ENCODE measurements at regions not wholly inside any gene's neighbourhood (a gene's known extent, or its start where the extent isn't known, plus 50 kb on each side); places are given as distances from the start of the nearest gene placed in this dataset.

GRCh38 chr20:58135441-58136148 lies 92.9 kb downstream of the ANKRD60 start:
- TF ChIP-seq CTCF (IDR thresholded peaks at IDR 0.05; ENCODE audit: partially characterized antibody, unreplicated experiment) = no peak
- no peaks in the 10 kb centered on the region for H3K36me3 Mint-ChIP-seq (ENCODE audit: unreplicated experiment)
- no peak for DNase-seq
- peaks cover 17% of the 10 kb centered on the region for H3K4me1 Mint-ChIP-seq (ENCODE audit: low read depth, unreplicated experiment)
- no peak overlapping the region for H3K27ac Mint-ChIP-seq (ENCODE audit: unreplicated experiment)
- no peaks in the 10 kb centered on the region for H3K9me3 Mint-ChIP-seq (ENCODE audit: unreplicated experiment)
- H3K4me3 Mint-ChIP-seq (ENCODE audit: unreplicated experiment) = no peak overlapping the region
- peaks cover 7% of the 10 kb centered on the region for H3K27me3 Mint-ChIP-seq (ENCODE audit: unreplicated experiment)

- Mint-ChIP-seq H3K36me3 (ENCODE audit: unreplicated experiment) (no peaks in the 10 kb centered on the region), H3K4me3 (ENCODE audit: unreplicated experiment) (no peak overlapping the region), H3K9me3 (ENCODE audit: unreplicated experiment) (no peaks in the 10 kb centered on the region), H3K27ac (ENCODE audit: unreplicated experiment) (no peak overlapping the region), H3K4me1 (ENCODE audit: low read depth, unreplicated experiment) (peaks cover 25% of the 10 kb centered on the region), H3K27me3 (ENCODE audit: unreplicated experiment) (peaks cover 8% of the 10 kb centered on the region)
- no peak for TF ChIP-seq CTCF (IDR thresholded peaks at IDR 0.05; ENCODE audit: partially characterized antibody, unreplicated experiment)
- no peak for DNase-seq
Observed at GRCh38 chr20:58133020-58133808, 95.2 kb downstream of the ANKRD60 start.

GRCh38 chr20:58131551-58132142 lies 96.8 kb downstream of the ANKRD60 start:
- peak overlapping the region; percentile 86 for H3K27ac Mint-ChIP-seq (ENCODE audit: unreplicated experiment)
- H3K4me3 Mint-ChIP-seq (ENCODE audit: unreplicated experiment) = peak overlapping the region; percentile 74

GRCh38 chr20:58131151-58131550 lies 97.3 kb downstream of the ANKRD60 start:
- Mint-ChIP-seq H3K36me3 (ENCODE audit: unreplicated experiment) (peaks cover 10% of the 10 kb centered on the region), H3K4me3 (ENCODE audit: unreplicated experiment) (peak overlapping the region; percentile 74), H3K4me1 (ENCODE audit: low read depth, unreplicated experiment) (peaks cover 25% of the 10 kb centered on the region), H3K9me3 (ENCODE audit: unreplicated experiment) (peaks cover 2% of the 10 kb centered on the region), H3K27ac (ENCODE audit: unreplicated experiment) (peak overlapping the region; percentile 86), H3K27me3 (ENCODE audit: unreplicated experiment) (peaks cover 8% of the 10 kb centered on the region)
- no peak for TF ChIP-seq CTCF (IDR thresholded peaks at IDR 0.05; ENCODE audit: partially characterized antibody, unreplicated experiment)
- DNase-seq = no peak

More at GRCh38 chr20:58131551-58132142, 96.8 kb downstream of the ANKRD60 start:
- Mint-ChIP-seq H3K27me3 (ENCODE audit: unreplicated experiment) (peaks cover 8% of the 10 kb centered on the region), H3K4me1 (ENCODE audit: low read depth, unreplicated experiment) (peaks cover 25% of the 10 kb centered on the region), H3K36me3 (ENCODE audit: unreplicated experiment) (peaks cover 5% of the 10 kb centered on the region), H3K9me3 (ENCODE audit: unreplicated experiment) (peaks cover 2% of the 10 kb centered on the region)
- DNase-seq = no peak
- TF ChIP-seq CTCF (IDR thresholded peaks at IDR 0.05; ENCODE audit: partially characterized antibody, unreplicated experiment) = no peak

Data from glutamatergic neuron (in vitro differentiated cells).